Small intestine (tissue), 7 donors: ENCODE measurements at regions not wholly inside any gene's neighbourhood (a gene's known extent, or its start where the extent isn't known, plus 50 kb on each side); places are given as distances from the start of the nearest gene placed in this dataset.

ENCODE experiments used
- DNase-seq, 2 donors: peaks; one replicate each; pipeline versions ENCODE4 v3.0.0 to v3.0.0-alpha.2; 2013
- FAIRE-seq: peaks from 2 replicates; lab custom pipeline; 2012; peaks lifted over from hg19 to GRCh38; lab: Jason Lieb, UNC
- H3K27ac ChIP-seq, 3 donors: one replicate each; pipeline ENCODE4 v1.5.1; 2013; ENCODE audit warnings: low read length in 2 of 3, mild to moderate bottlenecking in 2 of 3, control low read depth in 1 of 3, inconsistent platforms in 1 of 3, low read depth in 1 of 3, moderate library complexity in 1 of 3
- H3K27me3 ChIP-seq, 3 donors: one replicate each; pipeline ENCODE4 v1.6.1; 2013; ENCODE audit warnings: low read length in 3 of 3, inconsistent platforms in 1 of 3; ENCODE audit not compliant: control insufficient read depth in 3 of 3, insufficient read depth in 3 of 3
- H3K36me3 ChIP-seq, 3 donors: one replicate each; pipeline ENCODE4 v1.6.1; 2013; ENCODE audit warnings: low read length in 3 of 3, inconsistent platforms in 1 of 3, low read depth in 1 of 3, mild to moderate bottlenecking in 1 of 3, moderate library complexity in 1 of 3; ENCODE audit not compliant: control insufficient read depth in 3 of 3, insufficient read depth in 2 of 3
- H3K4me1 ChIP-seq, 3 donors: one replicate each; pipeline ENCODE4 v1.6.1; 2013; ENCODE audit warnings: low read length in 2 of 3, inconsistent platforms in 1 of 3, low read depth in 1 of 3, mild to moderate bottlenecking in 1 of 3, moderate library complexity in 1 of 3; ENCODE audit not compliant: control insufficient read depth in 3 of 3, insufficient read depth in 2 of 3
- H3K4me3 ChIP-seq, 3 donors: one replicate each; pipeline ENCODE4 v1.5.1; 2013; ENCODE audit warnings: low read length in 3 of 3, control low read depth in 1 of 3, inconsistent platforms in 1 of 3, low read depth in 1 of 3, mild to moderate bottlenecking in 1 of 3, moderate library complexity in 1 of 3
- H3K9me3 ChIP-seq, 2 donors: one replicate each; pipeline ENCODE4 v1.6.1; 2013; ENCODE audit warnings: low read depth in 1 of 2, low read length in 1 of 2; ENCODE audit not compliant: control insufficient read depth in 2 of 2, insufficient read depth in 1 of 2
- WGBS, 3 donors: extraction: QIAGEN DNeasy Blood & Tissue Kit; methylation state at CpG; one replicate each; pipeline ENCODE4 v1.1.7; 2013; 5-methylcytosine and 5-hydroxymethylcytosine counted together
- donor health status: healthy with polysubstance abuse.
- donor health status: control.
- donor health status: control.
- donor health status: Bipolar disorder and iron deficiency.
- donor health status: healthy.

- 62 to 68% (median 67%) methylated on average over 6 of the region's 6 CpGs for WGBS, 3 donors
- no peak for FAIRE-seq
- no peak for DNase-seq
- Histone ChIP-seq H3K36me3 (no peaks in the 10 kb centered on the region), H3K4me3 (no peak overlapping the region), H3K4me1 (no peaks in the 10 kb centered on the region), H3K27ac (no peak overlapping the region), H3K9me3 (no peaks in the 10 kb centered on the region), H3K27me3 (peaks cover 0 to 2% (median 0%) of the 10 kb centered on the region in 3 donors)
Measured at GRCh38 chr17:33981711-33982601, 273.1 kb upstream of the CCL2 start.

- FAIRE-seq: no peak
- no peaks in the 10 kb centered on the region for H3K36me3 ChIP-seq
Measured at GRCh38 chr17:33982909-33983308, 272.2 kb upstream of the CCL2 start.

GRCh38 chr17:33983824-33984574 lies 271.1 kb upstream of the CCL2 start:
- Histone ChIP-seq H3K4me1 (no peaks in the 10 kb centered on the region), H3K27ac (no peak overlapping the region)
- FAIRE-seq: no peak

More at GRCh38 chr17:33982909-33983308, 272.2 kb upstream of the CCL2 start:
- no peaks in the 10 kb centered on the region for H3K9me3 ChIP-seq
- no peak overlapping the region for H3K27ac ChIP-seq
- no peak for DNase-seq
- H3K27me3 ChIP-seq: peaks cover 0 to 2% (median 0%) of the 10 kb centered on the region in 3 donors
- H3K4me3 ChIP-seq: no peak overlapping the region
- H3K4me1 ChIP-seq: no peaks in the 10 kb centered on the region

GRCh38 chr17:33986088-33986487 lies 269.0 kb upstream of the CCL2 start:
- FAIRE-seq: no peak
- H3K27me3 ChIP-seq: no peaks in the 10 kb centered on the region
- WGBS, 3 donors: 0% methylated on average over 1 of the region's 1 CpG
- H3K27ac ChIP-seq: no peak overlapping the region
- H3K36me3 ChIP-seq: no peaks in the 10 kb centered on the region
- no peak overlapping the region for H3K4me3 ChIP-seq
- H3K4me1 ChIP-seq: no peaks in the 10 kb centered on the region
- peaks cover 0 to 2% of the 10 kb centered on the region in 2 donors for H3K9me3 ChIP-seq
- no peak for DNase-seq

More at GRCh38 chr17:33983824-33984574, 271.1 kb upstream of the CCL2 start:
- H3K9me3 ChIP-seq: peaks cover 0 to 2% of the 10 kb centered on the region in 2 donors
- H3K27me3 ChIP-seq: peaks cover 0 to 2% (median 0%) of the 10 kb centered on the region in 3 donors
- WGBS, 3 donors: 58 to 78% (median 63%) methylated on average over 6 of the region's 6 CpGs
- no peaks in the 10 kb centered on the region for H3K36me3 ChIP-seq
- DNase-seq: no peak
- no peak overlapping the region for H3K4me3 ChIP-seq

DNA sequence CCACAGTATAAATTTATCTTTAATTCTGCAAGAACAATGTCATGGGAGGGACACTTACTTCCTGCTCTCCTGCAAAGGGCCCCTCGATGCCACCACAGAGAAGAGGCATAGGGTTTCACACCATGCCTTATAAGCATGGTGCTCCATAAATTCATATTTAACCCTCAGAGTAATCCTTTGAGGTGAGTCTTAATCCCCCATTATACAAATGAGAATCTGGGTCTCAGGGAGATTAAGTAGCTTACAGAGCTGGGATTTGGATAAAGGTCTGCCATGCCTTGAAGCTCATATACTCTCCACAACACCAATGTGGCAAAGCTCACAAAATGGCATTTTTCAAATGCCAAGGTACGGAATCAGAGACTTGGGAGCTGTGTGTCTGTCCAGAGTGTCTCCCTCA lies 268.5 kb upstream of the CCL2 start:
- DNase-seq: no peak
- Histone ChIP-seq H3K27me3 (no peaks in the 10 kb centered on the region), H3K36me3 (no peaks in the 10 kb centered on the region), H3K4me1 (no peaks in the 10 kb centered on the region), H3K9me3 (peaks cover 0 to 2% of the 10 kb centered on the region in 2 donors), H3K4me3 (no peak overlapping the region), H3K27ac (no peak overlapping the region)
- no peak for FAIRE-seq
- 76 to 79% (median 78%) methylated on average over 2 of the region's 2 CpGs for WGBS, 3 donors

DNA sequence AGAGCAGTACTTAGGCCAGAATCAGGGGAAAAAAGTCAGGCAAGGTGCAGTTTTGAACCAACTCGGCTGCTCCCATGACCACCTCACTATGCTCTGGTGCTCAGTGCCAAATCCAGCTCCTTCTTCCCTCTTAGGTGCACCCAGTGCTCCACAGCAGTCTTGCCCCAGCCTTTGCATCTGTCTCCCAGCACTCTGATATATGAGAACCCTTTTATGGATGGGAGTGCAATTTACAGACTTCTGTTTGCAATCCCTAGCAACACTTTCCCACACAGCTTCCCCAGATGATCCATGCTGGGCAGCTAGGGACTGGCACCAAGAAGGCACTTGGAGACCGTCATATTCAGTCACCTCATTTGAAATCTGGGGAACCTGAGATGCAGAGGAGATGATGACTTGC lies 267.9 kb upstream of the CCL2 start:
- H3K9me3 ChIP-seq: peaks cover 0 to 2% of the 10 kb centered on the region in 2 donors
- H3K4me1 ChIP-seq: no peaks in the 10 kb centered on the region
- WGBS, 3 donors: 79 to 89% (median 80%) methylated on average over 2 of the region's 2 CpGs
- H3K36me3 ChIP-seq: no peaks in the 10 kb centered on the region
- FAIRE-seq (no peak), DNase-seq (no peak)
- no peak overlapping the region for H3K27ac ChIP-seq
- no peak overlapping the region for H3K4me3 ChIP-seq
- H3K27me3 ChIP-seq: no peaks in the 10 kb centered on the region

DNA sequence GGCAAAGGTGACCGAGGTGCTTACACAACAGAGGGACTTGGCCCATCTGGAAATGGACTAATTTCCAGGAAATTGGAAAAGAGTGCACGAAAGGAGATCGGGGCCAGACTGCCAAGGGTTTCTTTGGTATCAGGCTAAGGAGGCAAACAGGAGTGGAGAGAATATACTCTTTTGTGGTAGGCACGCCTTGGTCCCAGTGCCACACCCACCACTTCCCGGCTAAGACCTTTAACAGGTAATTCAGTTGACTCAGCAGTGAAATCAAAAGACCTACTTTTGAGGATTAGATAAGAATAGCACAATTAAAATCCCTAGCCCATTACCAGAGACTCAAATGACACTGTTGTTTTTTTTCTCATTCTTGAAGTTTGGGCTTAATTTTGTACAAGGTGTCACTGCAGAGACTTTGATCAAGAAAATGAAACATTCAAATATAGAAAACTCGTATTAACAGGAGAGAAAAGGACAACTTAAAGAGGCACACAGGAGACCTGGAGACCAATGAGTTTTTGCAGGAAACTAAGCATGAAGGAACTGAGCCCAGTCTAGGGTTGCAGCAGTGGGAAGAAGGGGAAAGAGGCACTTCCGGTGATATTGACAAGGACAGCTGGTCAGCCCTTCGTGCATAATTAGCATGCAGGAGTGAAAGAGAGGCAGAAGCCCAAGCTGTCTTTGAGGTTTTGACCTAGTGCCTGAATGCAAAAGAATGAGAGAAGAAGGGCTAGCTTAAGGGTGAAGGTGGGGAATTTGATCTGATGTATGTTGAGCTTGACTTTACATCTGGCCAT lies 265.5 kb upstream of the CCL2 start:
- DNase-seq (no peak), FAIRE-seq (no peak)
- Histone ChIP-seq H3K9me3 (peaks cover 0 to 2% of the 10 kb centered on the region in 2 donors), H3K36me3 (no peaks in the 10 kb centered on the region), H3K27ac (no peak overlapping the region), H3K27me3 (no peaks in the 10 kb centered on the region), H3K4me1 (no peaks in the 10 kb centered on the region), H3K4me3 (no peak overlapping the region)
- 42 to 59% (median 45%) methylated on average over 8 of the region's 8 CpGs for WGBS, 3 donors
